SK-N-MC (cell line): ENCODE measurements at regions not wholly inside any gene's neighbourhood (a gene's known extent, or its start where the extent isn't known, plus 50 kb on each side); places are given as distances from the start of the nearest gene placed in this dataset.

Source experiments
- EZH2 ChIP-seq: fragments of 200-600 bp; sonication (generic); IDR thresholded peaks from one replicate; pipeline ENCODE4 v1.6.1; 2017; ENCODE audit warnings: antibody characterized with exemption
- FOXP2 ChIP-seq: optimal IDR thresholded peaks from 2 replicates; pipeline ENCODE3; 2011; ENCODE audit warnings: mild to moderate bottlenecking, moderate library complexity; ENCODE audit not compliant: insufficient read depth; ENCODE audit errors: extremely low read length, control extremely low read depth
- POLR2AphosphoS5 ChIP-seq: IDR thresholded peaks from 2 replicates; pipeline ENCODE4 v1.6.1; 2012; ENCODE audit warnings: mild to moderate bottlenecking, low read depth, low read length, borderline replicate concordance

DNA sequence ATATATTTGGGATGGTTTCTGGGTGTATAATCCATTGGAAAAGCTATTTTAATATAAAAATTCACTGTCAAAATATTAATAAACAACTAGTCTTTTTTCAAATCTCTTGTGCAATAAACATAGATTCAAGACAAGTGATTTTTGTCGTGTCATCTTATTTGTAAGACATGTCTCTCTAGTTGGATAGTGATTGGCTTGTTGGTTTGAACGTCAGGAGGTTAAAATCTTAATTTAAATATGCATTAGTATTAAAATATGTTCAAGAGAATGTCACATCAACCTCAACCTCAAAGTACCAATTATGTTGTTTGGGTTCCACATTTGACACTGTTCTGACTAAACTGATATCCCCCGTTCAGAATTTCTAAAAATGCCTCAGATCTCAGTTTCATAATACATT, 287.6 kb downstream of the CASP12 start:
- TF ChIP-seq EZH2 (no peak), POLR2AphosphoS5 (no peak), FOXP2 (no peak)
